ENCODE measurements at regions not wholly inside any gene's neighbourhood (a gene's known extent, or its start where the extent isn't known, plus 50 kb on each side); places are given as distances from the start of the nearest gene placed in this dataset.
"Not testable (repeated sequence)": the region's sequence is repeated elsewhere in the genome, so short reads cannot be mapped to it uniquely, and the experiment has no call there.

- no peak for DNase-seq (ENCODE audit: low read depth in 2 of 2)
Observed at GRCh38 chr9:117938896-117939295, 234.7 kb downstream of the TLR4 start.

- not testable (repeated sequence) for DNase-seq (ENCODE audit: low read depth in 2 of 2)
Observed at GRCh38 chr9:117944750-117945149, 240.5 kb downstream of the TLR4 start.

GRCh38 chr9:117945286-117945685, 241.1 kb downstream of the TLR4 start:
- DNase-seq (ENCODE audit: low read depth in 2 of 2), result no peak

GRCh38 chr9:117951127-117951526, 246.9 kb downstream of the TLR4 start:
- no peak for DNase-seq (ENCODE audit: low read depth in 2 of 2)

GRCh38 chr9:117952581-117952980, 248.4 kb downstream of the TLR4 start:
- DNase-seq (ENCODE audit: low read depth in 2 of 2), result no peak

GRCh38 chr9:117957267-117957666, 253.1 kb downstream of the TLR4 start:
- DNase-seq (ENCODE audit: low read depth in 2 of 2), result no peak

- no peak for DNase-seq (ENCODE audit: low read depth in 2 of 2)
Observed at GRCh38 chr9:117958726-117959125, 254.5 kb downstream of the TLR4 start.

GRCh38 chr9:117963493-117964090, 259.4 kb downstream of the TLR4 start:
- DNase-seq (ENCODE audit: low read depth in 2 of 2), result no peak

GRCh38 chr9:117970276-117971050, 266.3 kb downstream of the TLR4 start:
- no peak for DNase-seq (ENCODE audit: low read depth in 2 of 2)

- no peak for DNase-seq (ENCODE audit: low read depth in 2 of 2)
Observed at GRCh38 chr9:117974108-117974507, 269.9 kb downstream of the TLR4 start.

- no peak for DNase-seq (ENCODE audit: low read depth in 2 of 2)
Observed at GRCh38 chr9:117979914-117980313, 275.7 kb downstream of the TLR4 start.

- DNase-seq (ENCODE audit: low read depth in 2 of 2), result no peak
Observed at GRCh38 chr9:117987945-117988344, 283.7 kb downstream of the TLR4 start.

GRCh38 chr9:117992006-117992405, 287.8 kb downstream of the TLR4 start:
- DNase-seq (ENCODE audit: low read depth in 2 of 2), result no peak

- DNase-seq (ENCODE audit: low read depth in 2 of 2), result no peak
Observed at GRCh38 chr9:118000581-118000980, 296.4 kb downstream of the TLR4 start.

- DNase-seq (ENCODE audit: low read depth in 2 of 2), result no peak
Observed at GRCh38 chr9:118003240-118003639, 299.0 kb downstream of the TLR4 start.

- no peak for DNase-seq (ENCODE audit: low read depth in 2 of 2)
Observed at GRCh38 chr9:118008246-118008645, 304.0 kb downstream of the TLR4 start.

GRCh38 chr9:118009614-118010013, 305.4 kb downstream of the TLR4 start:
- DNase-seq (ENCODE audit: low read depth in 2 of 2), result no peak

GRCh38 chr9:118017607-118018122, 313.5 kb downstream of the TLR4 start:
- DNase-seq (ENCODE audit: low read depth in 2 of 2), result no peak

- DNase-seq (ENCODE audit: low read depth in 2 of 2), result no peak
Observed at GRCh38 chr9:118023644-118024043, 319.4 kb downstream of the TLR4 start.

- DNase-seq (ENCODE audit: low read depth in 2 of 2), result no peak
Observed at GRCh38 chr9:118028225-118028624, 324.0 kb downstream of the TLR4 start.

- DNase-seq (ENCODE audit: low read depth in 2 of 2), result no peak
Observed at GRCh38 chr9:118029425-118029824, 325.2 kb downstream of the TLR4 start.

GRCh38 chr9:118034701-118035100, 330.5 kb downstream of the TLR4 start:
- no peak for DNase-seq (ENCODE audit: low read depth in 2 of 2)

- no peak for DNase-seq (ENCODE audit: low read depth in 2 of 2)
Observed at GRCh38 chr9:118038713-118039112, 334.5 kb downstream of the TLR4 start.
